Cardiac fibroblast (primary cell): ENCODE measurements at regions not wholly inside any gene's neighbourhood (a gene's known extent, or its start where the extent isn't known, plus 50 kb on each side); places are given as distances from the start of the nearest gene placed in this dataset.

Experiments used
- DNase-seq, 2 donors: peaks; one replicate each; pipeline versions ENCODE4 v3.0.0 to v3.0.0-alpha.2; 2010; ENCODE audit warnings: low read depth in 2 of 2
- H3K4me3 ChIP-seq, 2 donors: replicated peaks in 1 of 2; 1 replicate in 1 of 2; 2 replicates in 1 of 2; pipeline ENCODE4 v1.5.1; 2011; ENCODE audit warnings: low read depth in 2 of 2, low read length in 2 of 2, mild to moderate bottlenecking in 2 of 2, moderate library complexity in 1 of 2
- CTCF ChIP-seq: IDR thresholded peaks from one replicate; pipeline ENCODE4 v1.5.1; 2011; ENCODE audit warnings: low read depth, mild to moderate bottlenecking, low read length, inconsistent platforms

- no peak for DNase-seq
- no peak overlapping the region for H3K4me3 ChIP-seq
- TF ChIP-seq CTCF = no peak
Observed at GRCh38 chr5:104998572-104998971, 1436.0 kb upstream of the NUDT12 start.

- no peak for TF ChIP-seq CTCF
- no peak for DNase-seq
- no peak overlapping the region for H3K4me3 ChIP-seq
Observed at GRCh38 chr5:104998169-104998568, 1435.6 kb upstream of the NUDT12 start.

GRCh38 chr5:104987074-104987473, 1424.5 kb upstream of the NUDT12 start:
- no peak overlapping the region for H3K4me3 ChIP-seq
- no peak for DNase-seq
- no peak for TF ChIP-seq CTCF

GRCh38 chr5:104977529-104977928, 1414.9 kb upstream of the NUDT12 start:
- no peak overlapping the region for H3K4me3 ChIP-seq
- TF ChIP-seq CTCF = no peak
- DNase-seq = no peak

- no peak overlapping the region for H3K4me3 ChIP-seq
- TF ChIP-seq CTCF = no peak
- no peak for DNase-seq
Observed at GRCh38 chr5:104967806-104968410, 1405.3 kb upstream of the NUDT12 start.

- no peak for TF ChIP-seq CTCF
- H3K4me3 ChIP-seq = no peak overlapping the region
- no peak for DNase-seq
Observed at GRCh38 chr5:104965006-104965405, 1402.4 kb upstream of the NUDT12 start.

GRCh38 chr5:104955479-104955878, 1392.9 kb upstream of the NUDT12 start:
- no peak for DNase-seq
- no peak overlapping the region for H3K4me3 ChIP-seq
- TF ChIP-seq CTCF = no peak
